Muscle of leg (tissue), 3 donors: ENCODE measurements at regions not wholly inside any gene's neighbourhood (a gene's known extent, or its start where the extent isn't known, plus 50 kb on each side); places are given as distances from the start of the nearest gene placed in this dataset.

ENCODE experiments used
- DNase-seq: peaks from one replicate; pipeline ENCODE4 v3.0.0; 2013
- H3K27ac ChIP-seq: one replicate; pipeline ENCODE4 v1.5.1; 2013; ENCODE audit warnings: mild to moderate bottlenecking, low read length, control low read depth
- H3K27me3 ChIP-seq: one replicate; pipeline ENCODE4 v1.6.1; 2013; ENCODE audit warnings: low read length; ENCODE audit not compliant: control insufficient read depth, insufficient read depth
- H3K36me3 ChIP-seq: one replicate; pipeline ENCODE4 v1.6.1; 2013; ENCODE audit warnings: low read length; ENCODE audit not compliant: control insufficient read depth, insufficient read depth
- H3K4me1 ChIP-seq: one replicate; pipeline ENCODE4 v1.6.1; 2013; ENCODE audit warnings: low read length; ENCODE audit not compliant: control insufficient read depth, insufficient read depth
- H3K4me3 ChIP-seq: one replicate; pipeline ENCODE4 v1.5.1; 2013; ENCODE audit warnings: low read length, control low read depth
- H3K9me3 ChIP-seq: replicated peaks from 2 replicates; pipeline ENCODE4 v1.6.1; 2013; ENCODE audit warnings: low read depth, low read length; ENCODE audit not compliant: control insufficient read depth
- WGBS: methylation state at CpG from one replicate; pipeline ENCODE4 v1.1.5; 2013; ENCODE audit warnings: missing lambda C conversion rate; ENCODE audit not compliant: insufficient coverage; 5-methylcytosine and 5-hydroxymethylcytosine counted together

GRCh38 chr3:117367861-117368260, 658.3 kb downstream of the TUSC7 start:
- H3K4me1 ChIP-seq: no peaks in the 10 kb centered on the region
- no peak for DNase-seq
- no CpG with 5 or more reads among the region's 3 CpGs for WGBS
- H3K27ac ChIP-seq: no peak overlapping the region
- H3K9me3 ChIP-seq: no peaks in the 10 kb centered on the region
- no peaks in the 10 kb centered on the region for H3K36me3 ChIP-seq
- H3K27me3 ChIP-seq: no peaks in the 10 kb centered on the region
- no peak overlapping the region for H3K4me3 ChIP-seq

- WGBS: no CpG with 5 or more reads among the region's 2 CpGs
- no peaks in the 10 kb centered on the region for H3K27me3 ChIP-seq
- no peaks in the 10 kb centered on the region for H3K36me3 ChIP-seq
- no peak overlapping the region for H3K4me3 ChIP-seq
- H3K4me1 ChIP-seq: no peaks in the 10 kb centered on the region
- DNase-seq: no peak
- H3K9me3 ChIP-seq: no peaks in the 10 kb centered on the region
- no peak overlapping the region for H3K27ac ChIP-seq
Measured at GRCh38 chr3:117380631-117381030, 671.1 kb downstream of the TUSC7 start.

DNA sequence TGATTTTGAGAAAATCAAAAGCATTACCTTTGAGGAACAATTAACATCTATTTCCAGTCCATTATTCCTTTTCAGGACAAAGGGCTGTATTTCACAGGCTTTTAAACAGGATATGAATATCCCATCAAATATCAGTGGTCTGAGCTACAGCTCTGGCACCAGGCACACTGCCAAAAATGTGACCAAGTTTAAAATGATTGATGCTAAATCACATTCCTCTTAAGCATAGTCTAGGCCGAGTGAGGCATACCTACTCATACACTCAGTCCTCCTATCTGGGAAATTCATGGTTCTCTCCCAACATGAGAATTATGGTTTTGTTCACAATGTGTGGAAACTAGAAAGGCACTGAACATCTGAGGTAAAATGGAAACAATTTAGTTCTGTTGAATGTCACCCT, 683.5 kb downstream of the TUSC7 start:
- Histone ChIP-seq H3K27ac (no peak overlapping the region), H3K4me1 (no peaks in the 10 kb centered on the region)
- WGBS: no CpG with 5 or more reads among the region's 1 CpG

DNA sequence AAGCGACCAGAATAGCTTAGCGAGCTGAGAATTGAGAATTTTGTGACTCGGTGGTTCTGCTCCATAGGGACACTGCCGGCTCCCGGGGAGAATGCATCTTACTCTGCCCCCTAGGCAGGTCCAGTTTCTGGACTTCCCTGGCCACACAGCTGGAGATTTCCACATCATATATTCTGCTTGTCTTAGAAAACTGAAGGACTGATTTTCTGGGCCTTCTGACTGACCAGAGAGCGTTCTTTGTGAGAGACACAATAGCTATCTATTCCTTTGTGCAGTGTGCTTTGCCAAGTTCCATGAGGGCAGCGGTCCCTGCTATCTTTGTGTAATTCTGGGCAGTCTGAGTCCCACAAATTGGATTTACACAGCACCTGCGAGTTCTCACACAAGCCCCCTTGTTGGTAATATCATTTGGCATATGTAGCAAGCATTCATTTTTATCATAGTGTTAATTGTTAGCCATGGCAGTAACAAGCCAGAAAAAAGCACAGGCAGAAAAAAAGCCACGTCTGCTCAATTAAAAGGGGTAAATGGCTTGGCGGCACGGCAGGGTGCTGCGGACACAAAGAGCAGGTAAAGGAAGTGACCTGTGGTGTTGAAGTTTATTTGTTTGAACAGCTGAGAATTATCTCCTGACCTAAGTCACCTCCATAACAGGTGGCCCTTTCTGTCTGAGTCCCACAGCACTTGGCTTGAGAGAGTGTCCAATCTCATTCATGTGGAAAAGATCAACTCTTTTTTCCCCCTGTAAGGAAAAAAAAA, 688.7 kb downstream of the TUSC7 start:
- Histone ChIP-seq H3K4me1 (no peaks in the 10 kb centered on the region), H3K27me3 (no peaks in the 10 kb centered on the region), H3K36me3 (no peaks in the 10 kb centered on the region), H3K27ac (no peak overlapping the region), H3K4me3 (no peak overlapping the region), H3K9me3 (no peaks in the 10 kb centered on the region)
- WGBS: 45% methylated on average over 5 of the region's 12 CpGs
- DNase-seq: no peak

More for the DNA sequence above, 683.5 kb downstream of the TUSC7 start:
- DNase-seq: no peak
- Histone ChIP-seq H3K36me3 (no peaks in the 10 kb centered on the region), H3K9me3 (no peaks in the 10 kb centered on the region), H3K4me3 (no peak overlapping the region), H3K27me3 (no peaks in the 10 kb centered on the region)

GRCh38 chr3:117399311-117400078, 689.9 kb downstream of the TUSC7 start:
- H3K4me1 ChIP-seq: no peaks in the 10 kb centered on the region

GRCh38 chr3:117400303-117400702, 690.7 kb downstream of the TUSC7 start:
- H3K27me3 ChIP-seq: no peaks in the 10 kb centered on the region
- DNase-seq: no peak
- WGBS: 59% methylated on average over 6 of the region's 7 CpGs
- H3K36me3 ChIP-seq: no peaks in the 10 kb centered on the region
- no peaks in the 10 kb centered on the region for H3K9me3 ChIP-seq
- no peaks in the 10 kb centered on the region for H3K4me1 ChIP-seq
- no peak overlapping the region for H3K27ac ChIP-seq
- H3K4me3 ChIP-seq: no peak overlapping the region

More at GRCh38 chr3:117399311-117400078, 689.9 kb downstream of the TUSC7 start:
- no peak for DNase-seq
- WGBS: 20% methylated on average over 1 of the region's 5 CpGs
- Histone ChIP-seq H3K27me3 (no peaks in the 10 kb centered on the region), H3K4me3 (no peak overlapping the region), H3K36me3 (no peaks in the 10 kb centered on the region), H3K9me3 (no peaks in the 10 kb centered on the region), H3K27ac (no peak overlapping the region)

GRCh38 chr3:117404141-117404540, 694.6 kb downstream of the TUSC7 start:
- Histone ChIP-seq H3K9me3 (no peaks in the 10 kb centered on the region), H3K4me1 (no peaks in the 10 kb centered on the region), H3K36me3 (no peaks in the 10 kb centered on the region), H3K4me3 (no peak overlapping the region), H3K27ac (no peak overlapping the region), H3K27me3 (no peaks in the 10 kb centered on the region)
- no peak for DNase-seq

GRCh38 chr3:117404730-117405129, 695.2 kb downstream of the TUSC7 start:
- no peaks in the 10 kb centered on the region for H3K9me3 ChIP-seq
- H3K4me1 ChIP-seq: no peaks in the 10 kb centered on the region
- 42% methylated on average over 2 of the region's 2 CpGs for WGBS
- H3K27ac ChIP-seq: no peak overlapping the region
- DNase-seq: no peak
- H3K4me3 ChIP-seq: no peak overlapping the region
- H3K36me3 ChIP-seq: no peaks in the 10 kb centered on the region
- no peaks in the 10 kb centered on the region for H3K27me3 ChIP-seq

DNA sequence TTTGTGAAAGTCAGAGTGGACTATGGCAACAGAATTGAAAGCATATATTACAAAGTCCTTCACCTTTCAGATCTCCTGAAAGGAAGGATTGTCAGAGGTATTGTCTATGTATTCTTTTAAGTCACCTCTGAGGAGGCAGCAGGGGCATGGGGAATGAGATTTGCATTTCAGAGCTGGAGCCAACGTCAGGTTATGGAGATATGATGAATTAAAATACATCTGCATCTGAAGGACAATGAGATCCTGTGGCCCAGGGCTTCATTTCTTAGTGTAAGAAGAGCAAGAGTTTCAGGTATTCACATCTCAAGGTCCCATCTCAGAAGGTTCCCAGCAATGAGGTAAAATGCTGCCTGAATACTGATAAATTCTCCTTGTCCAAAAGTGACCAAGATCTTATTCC, 695.8 kb downstream of the TUSC7 start:
- no peaks in the 10 kb centered on the region for H3K36me3 ChIP-seq
- H3K27ac ChIP-seq: no peak overlapping the region
- no peak for DNase-seq
- no peak overlapping the region for H3K4me3 ChIP-seq
- WGBS: 29% methylated on average over 1 of the region's 1 CpG
- H3K4me1 ChIP-seq: no peaks in the 10 kb centered on the region
- H3K9me3 ChIP-seq: no peaks in the 10 kb centered on the region
- no peaks in the 10 kb centered on the region for H3K27me3 ChIP-seq

- Histone ChIP-seq H3K27me3 (no peaks in the 10 kb centered on the region), H3K9me3 (no peaks in the 10 kb centered on the region), H3K27ac (no peak overlapping the region), H3K4me1 (no peaks in the 10 kb centered on the region), H3K36me3 (no peaks in the 10 kb centered on the region), H3K4me3 (no peak overlapping the region)
- DNase-seq: no peak
Measured at GRCh38 chr3:117407317-117407716, 697.7 kb downstream of the TUSC7 start.
